Stimulated activated naive CD4-positive, alpha-beta T cell treated with Interleukin-2 at 50 U/mL for 16 hours (primary cell): ENCODE measurements at regions not wholly inside any gene's neighbourhood (a gene's known extent, or its start where the extent isn't known, plus 50 kb on each side); places are given as distances from the start of the nearest gene placed in this dataset.

Source experiments
- DNase-seq: peaks from one replicate; lab custom pipeline; 2025; lab: John Stamatoyannopoulos, UW

GRCh38 chr1:224846119-224846907 is 83.2 kb upstream of the DNAH14 start:
- DNase-seq = no peak

- DNase-seq = no peak
Measured at GRCh38 chr1:224850446-224850845, 79.0 kb upstream of the DNAH14 start.

- peak; percentile 36 for DNase-seq
Measured at GRCh38 chr1:224851210-224851847, 78.1 kb upstream of the DNAH14 start.

- no peak for DNase-seq
Measured at GRCh38 chr1:224851848-224852261, 77.6 kb upstream of the DNAH14 start.

- DNase-seq = no peak
Measured at GRCh38 chr1:224852901-224853568, 76.4 kb upstream of the DNAH14 start.

GRCh38 chr1:224856973-224857372 is 72.5 kb upstream of the DNAH14 start:
- no peak for DNase-seq

- no peak for DNase-seq
Measured at GRCh38 chr1:224859651-224860050, 69.8 kb upstream of the DNAH14 start.

GRCh38 chr1:224860488-224861338 is 68.8 kb upstream of the DNAH14 start:
- DNase-seq = no peak

- no peak for DNase-seq
Measured at GRCh38 chr1:224861339-224861716, 68.1 kb upstream of the DNAH14 start.

- DNase-seq = no peak
Measured at GRCh38 chr1:224863486-224863885, 66.0 kb upstream of the DNAH14 start.

GRCh38 chr1:224864006-224864405 is 65.5 kb upstream of the DNAH14 start:
- DNase-seq = no peak

- no peak for DNase-seq
Measured at GRCh38 chr1:224865510-224865909, 64.0 kb upstream of the DNAH14 start.

- no peak for DNase-seq
Measured at GRCh38 chr1:224866940-224867339, 62.5 kb upstream of the DNAH14 start.

- no peak for DNase-seq
Measured at GRCh38 chr1:224867715-224868114, 61.8 kb upstream of the DNAH14 start.

- DNase-seq = no peak
Measured at GRCh38 chr1:224872832-224873433, 56.5 kb upstream of the DNAH14 start.

- no peak for DNase-seq
Measured at GRCh38 chr1:224873434-224874369, 55.8 kb upstream of the DNAH14 start.

- no peak for DNase-seq
Measured at GRCh38 chr1:224874775-224875174, 54.7 kb upstream of the DNAH14 start.

- no peak for DNase-seq
Measured at GRCh38 chr1:224879162-224879803, 50.2 kb upstream of the DNAH14 start.
